NB4 (cell line): ENCODE measurements at regions not wholly inside any gene's neighbourhood (a gene's known extent, or its start where the extent isn't known, plus 50 kb on each side); places are given as distances from the start of the nearest gene placed in this dataset.
A peak's percentile ranks its signal among the peaks of the same experiment; 100 is the strongest.

Source experiments
- DNase-seq: peaks from one replicate; pipeline ENCODE4 v3.0.0; 2010; ENCODE audit warnings: low read depth
- H3K4me3 ChIP-seq: one replicate; pipeline ENCODE4 v1.5.1; 2011; ENCODE audit warnings: mild to moderate bottlenecking, low read depth, low read length, moderate library complexity
- MYC ChIP-seq: IDR thresholded peaks from 2 replicates; pipeline ENCODE4 v1.6.1; 2011; ENCODE audit warnings: low read depth, low read length
- POLR2A ChIP-seq: IDR thresholded peaks from 2 replicates; pipeline ENCODE4 v1.6.1; 2011; ENCODE audit warnings: mild to moderate bottlenecking; ENCODE audit not compliant: insufficient read length; ENCODE audit errors: extremely low read depth
- TF ChIP-seq, protein P1 (sequence below): IDR thresholded peaks from 2 replicates; pipeline ENCODE4 v1.6.1; 2011; ENCODE audit warnings: low read depth, low read length
- TF ChIP-seq, protein P2 (sequence below): IDR thresholded peaks from one replicate; pipeline ENCODE4 v1.5.1; 2012; ENCODE audit warnings: low read depth, low read length

DNA sequence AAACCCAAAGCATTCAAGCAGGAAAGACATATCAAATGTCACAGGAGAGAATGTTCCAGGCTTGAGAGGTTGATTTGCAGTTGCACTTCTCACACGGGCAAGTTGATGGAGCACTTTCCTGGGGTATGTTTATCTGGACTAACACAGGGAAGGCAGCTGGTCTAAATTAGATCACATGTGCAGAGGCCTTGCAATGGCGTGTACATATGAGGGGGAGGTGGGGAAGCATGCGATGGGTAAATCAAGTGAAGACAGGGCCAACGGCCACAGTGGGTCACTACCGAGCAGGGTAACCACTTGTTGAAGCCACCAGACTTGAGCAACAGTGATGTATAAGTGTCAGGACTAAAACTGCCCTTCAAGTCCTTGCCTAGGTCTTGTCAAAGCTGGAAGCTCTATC is 156.6 kb upstream of the MAF start:
- TF ChIP-seq, protein P1, sequence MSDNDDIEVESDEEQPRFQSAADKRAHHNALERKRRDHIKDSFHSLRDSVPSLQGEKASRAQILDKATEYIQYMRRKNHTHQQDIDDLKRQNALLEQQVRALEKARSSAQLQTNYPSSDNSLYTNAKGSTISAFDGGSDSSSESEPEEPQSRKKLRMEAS: no peak
- TF ChIP-seq POLR2A: no peak
- TF ChIP-seq MYC: no peak
- TF ChIP-seq, protein P2, sequence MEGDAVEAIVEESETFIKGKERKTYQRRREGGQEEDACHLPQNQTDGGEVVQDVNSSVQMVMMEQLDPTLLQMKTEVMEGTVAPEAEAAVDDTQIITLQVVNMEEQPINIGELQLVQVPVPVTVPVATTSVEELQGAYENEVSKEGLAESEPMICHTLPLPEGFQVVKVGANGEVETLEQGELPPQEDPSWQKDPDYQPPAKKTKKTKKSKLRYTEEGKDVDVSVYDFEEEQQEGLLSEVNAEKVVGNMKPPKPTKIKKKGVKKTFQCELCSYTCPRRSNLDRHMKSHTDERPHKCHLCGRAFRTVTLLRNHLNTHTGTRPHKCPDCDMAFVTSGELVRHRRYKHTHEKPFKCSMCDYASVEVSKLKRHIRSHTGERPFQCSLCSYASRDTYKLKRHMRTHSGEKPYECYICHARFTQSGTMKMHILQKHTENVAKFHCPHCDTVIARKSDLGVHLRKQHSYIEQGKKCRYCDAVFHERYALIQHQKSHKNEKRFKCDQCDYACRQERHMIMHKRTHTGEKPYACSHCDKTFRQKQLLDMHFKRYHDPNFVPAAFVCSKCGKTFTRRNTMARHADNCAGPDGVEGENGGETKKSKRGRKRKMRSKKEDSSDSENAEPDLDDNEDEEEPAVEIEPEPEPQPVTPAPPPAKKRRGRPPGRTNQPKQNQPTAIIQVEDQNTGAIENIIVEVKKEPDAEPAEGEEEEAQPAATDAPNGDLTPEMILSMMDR: no peak
- peak; percentile 14 for DNase-seq
- no peak overlapping the region for H3K4me3 ChIP-seq

DNA sequence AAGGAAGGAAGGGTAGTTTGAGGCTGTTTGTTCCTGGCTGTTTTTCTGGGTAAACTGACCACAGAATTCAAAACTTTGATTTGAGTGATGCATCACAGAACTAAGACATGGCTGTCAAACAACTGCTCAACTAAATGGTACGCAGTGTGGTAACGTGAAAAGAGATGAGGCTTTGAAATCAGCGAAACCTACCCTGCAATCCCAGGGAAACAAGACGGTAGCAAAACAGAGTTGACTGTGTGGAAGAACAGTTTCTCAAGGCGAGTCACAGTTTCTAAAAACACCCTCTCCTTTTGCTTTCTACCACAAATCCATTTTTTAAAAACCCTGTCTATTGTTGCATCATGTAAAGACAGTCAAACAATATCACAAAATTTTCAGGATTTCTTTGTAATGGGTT is 156.0 kb upstream of the MAF start:
- TF ChIP-seq MYC (no peak), POLR2A (no peak)
- TF ChIP-seq, protein P1: no peak
- TF ChIP-seq, protein P2: no peak
- no peak overlapping the region for H3K4me3 ChIP-seq
- no peak for DNase-seq

DNA sequence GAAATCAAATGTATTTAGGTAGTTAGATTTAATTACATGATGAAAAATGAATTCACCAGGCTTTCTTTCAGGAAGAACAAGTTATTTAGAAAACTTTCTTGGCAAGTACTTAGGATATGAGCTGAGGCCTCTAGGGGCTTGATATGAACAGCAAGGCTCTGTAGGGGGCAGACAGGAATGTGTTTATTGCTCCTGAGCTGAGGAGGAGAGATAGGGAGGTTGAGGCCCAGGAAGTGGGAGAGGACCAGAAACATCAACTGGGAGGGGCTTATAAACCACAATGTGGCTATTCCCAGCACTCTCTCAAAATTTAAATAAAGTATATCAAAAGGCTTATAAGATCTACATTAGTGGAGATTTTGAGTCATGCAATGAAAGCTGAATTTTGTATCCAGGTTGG is 154.0 kb upstream of the MAF start:
- H3K4me3 ChIP-seq: no peak overlapping the region
- DNase-seq: no peak
- TF ChIP-seq MYC: no peak
- TF ChIP-seq POLR2A: no peak
- TF ChIP-seq, protein P1: no peak
- TF ChIP-seq, protein P2: no peak

DNA sequence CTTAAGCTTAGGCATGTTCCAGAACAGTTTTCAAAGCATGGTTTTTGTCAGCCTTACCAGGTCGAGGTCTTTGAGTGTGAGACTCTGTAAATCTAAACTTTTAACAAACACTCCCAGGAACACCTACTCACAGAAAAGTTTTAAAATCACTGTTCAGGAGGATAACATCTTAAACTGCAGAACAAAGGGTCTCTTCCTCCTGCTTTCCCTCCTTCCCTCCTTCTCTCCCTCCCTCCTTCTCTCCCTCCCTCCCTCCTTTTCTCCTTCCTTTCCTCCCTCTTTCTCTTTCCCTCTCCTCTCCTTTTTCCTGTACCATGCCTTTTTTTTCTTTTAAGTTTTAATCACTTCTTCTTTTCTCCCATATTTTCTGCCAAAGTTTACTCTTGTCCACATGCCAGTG is 153.5 kb upstream of the MAF start:
- TF ChIP-seq, protein P2: no peak
- TF ChIP-seq, protein P1: no peak
- no peak for TF ChIP-seq MYC
- TF ChIP-seq POLR2A: no peak
- no peak overlapping the region for H3K4me3 ChIP-seq
- DNase-seq: no peak

DNA sequence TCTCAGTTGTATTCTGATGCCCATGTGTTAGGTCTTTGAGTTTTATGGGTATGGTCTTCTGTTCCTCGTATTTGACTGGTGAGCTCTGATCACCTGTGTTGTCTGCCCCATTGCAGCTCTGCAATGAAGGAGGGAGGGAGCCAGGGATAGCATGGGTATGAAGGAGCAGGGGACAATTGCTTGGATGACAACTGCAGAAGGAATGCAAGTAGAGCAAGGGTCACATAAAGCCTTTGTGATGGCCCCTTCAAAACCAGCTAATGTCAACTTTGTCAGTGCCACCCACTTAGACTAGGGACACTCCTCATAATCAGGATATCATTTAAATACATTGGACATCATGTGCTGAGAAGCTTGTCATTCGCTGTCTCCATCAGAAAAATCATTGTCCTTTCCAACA is 152.7 kb upstream of the MAF start:
- H3K4me3 ChIP-seq: no peak overlapping the region
- no peak for DNase-seq
- TF ChIP-seq POLR2A (no peak), MYC (no peak)
- TF ChIP-seq, protein P1: no peak
- TF ChIP-seq, protein P2: no peak

DNA sequence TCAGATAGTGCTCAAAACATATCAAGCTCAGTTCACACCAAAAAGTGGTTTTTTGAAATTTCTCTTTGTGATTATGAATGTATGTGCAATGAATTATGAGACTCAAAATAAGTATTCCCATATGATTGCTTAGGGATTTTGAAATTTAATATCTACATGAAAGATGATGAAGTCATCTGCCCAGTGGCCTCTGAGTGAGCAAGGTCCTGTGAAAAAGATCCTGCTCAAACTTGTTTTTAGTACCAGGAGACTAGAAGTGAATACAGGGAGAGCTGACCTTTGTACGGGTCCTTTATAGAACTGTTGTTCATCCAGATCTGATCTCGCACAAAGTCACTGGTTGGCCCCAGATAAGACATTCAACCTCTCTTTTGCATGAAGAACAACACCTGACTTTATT is 151.9 kb upstream of the MAF start:
- no peak for DNase-seq
- no peak for TF ChIP-seq MYC
- no peak overlapping the region for H3K4me3 ChIP-seq
